ENCODE measurements at regions not wholly inside any gene's neighbourhood (a gene's known extent, or its start where the extent isn't known, plus 50 kb on each side); places are given as distances from the start of the nearest gene placed in this dataset.
"Not testable (repeated sequence)": the region's sequence is repeated elsewhere in the genome, so short reads cannot be mapped to it uniquely, and the experiment has no call there.

GRCh38 chr1:120357046-120357445 lies 57.8 kb upstream of the NBPF8 start:
- not testable (repeated sequence) for H3K36me3 Mint-ChIP-seq (ENCODE audit: insufficient read depth); H3K4me3 Mint-ChIP-seq; H3K4me1 Mint-ChIP-seq (ENCODE audit: low read depth); H3K9me3 Mint-ChIP-seq; H3K27me3 Mint-ChIP-seq (ENCODE audit: low read depth)
- DNase-seq = peak; percentile 51
- ATAC-seq = peak; percentile 36 to 77

- not testable (repeated sequence) for ATAC-seq; DNase-seq; H3K4me1 Mint-ChIP-seq (ENCODE audit: low read depth); H3K36me3 Mint-ChIP-seq (ENCODE audit: insufficient read depth); H3K27me3 Mint-ChIP-seq (ENCODE audit: low read depth); H3K4me3 Mint-ChIP-seq; H3K9me3 Mint-ChIP-seq
These were observed 58.7 kb upstream of the NBPF8 start for GRCh38 chr1:120356170-120356569.

- not testable (repeated sequence) for H3K36me3 Mint-ChIP-seq (ENCODE audit: insufficient read depth); H3K9me3 Mint-ChIP-seq; H3K4me1 Mint-ChIP-seq (ENCODE audit: low read depth); H3K27me3 Mint-ChIP-seq (ENCODE audit: low read depth)
- peak; percentile 32 for DNase-seq
- ATAC-seq = peak; percentile 87 to 89
- H3K4me3 Mint-ChIP-seq = peak overlapping the region; percentile 80
These were observed 60.1 kb upstream of the NBPF8 start for GRCh38 chr1:120354618-120355184.

GRCh38 chr1:120342231-120343073 lies 72.4 kb upstream of the NBPF8 start:
- H3K36me3 Mint-ChIP-seq (ENCODE audit: insufficient read depth); ATAC-seq; H3K4me1 Mint-ChIP-seq (ENCODE audit: low read depth); H3K27me3 Mint-ChIP-seq (ENCODE audit: low read depth); H3K9me3 Mint-ChIP-seq: not testable (repeated sequence)
- peak overlapping the region; percentile 71 for H3K4me3 Mint-ChIP-seq
- DNase-seq = peak; percentile 4

- not testable (repeated sequence) for ATAC-seq; H3K4me1 Mint-ChIP-seq (ENCODE audit: low read depth); H3K36me3 Mint-ChIP-seq (ENCODE audit: insufficient read depth); H3K9me3 Mint-ChIP-seq; H3K27me3 Mint-ChIP-seq (ENCODE audit: low read depth)
- H3K4me3 Mint-ChIP-seq = peak overlapping the region; percentile 85
- DNase-seq = peak; percentile 2
These were observed 73.1 kb upstream of the NBPF8 start for GRCh38 chr1:120341756-120342155.

GRCh38 chr1:120340838-120341751 lies 73.7 kb upstream of the NBPF8 start:
- peak; percentile 60 for DNase-seq

GRCh38 chr1:120315738-120316137 lies 99.1 kb upstream of the NBPF8 start:
- not testable (repeated sequence) for H3K36me3 Mint-ChIP-seq (ENCODE audit: insufficient read depth)

More at GRCh38 chr1:120340838-120341751, 73.7 kb upstream of the NBPF8 start:
- ATAC-seq; H3K36me3 Mint-ChIP-seq (ENCODE audit: insufficient read depth); H3K4me1 Mint-ChIP-seq (ENCODE audit: low read depth); H3K9me3 Mint-ChIP-seq; H3K27me3 Mint-ChIP-seq (ENCODE audit: low read depth): not testable (repeated sequence)
- H3K4me3 Mint-ChIP-seq = peak overlapping the region; percentile 75

GRCh38 chr1:120311930-120312329 lies 102.9 kb upstream of the NBPF8 start:
- ATAC-seq; H3K4me3 Mint-ChIP-seq; DNase-seq; H3K4me1 Mint-ChIP-seq (ENCODE audit: low read depth); H3K9me3 Mint-ChIP-seq; H3K36me3 Mint-ChIP-seq (ENCODE audit: insufficient read depth); H3K27me3 Mint-ChIP-seq (ENCODE audit: low read depth): not testable (repeated sequence)

More at GRCh38 chr1:120315738-120316137, 99.1 kb upstream of the NBPF8 start:
- H3K27me3 Mint-ChIP-seq (ENCODE audit: low read depth); ATAC-seq; H3K4me3 Mint-ChIP-seq; H3K9me3 Mint-ChIP-seq; DNase-seq; H3K4me1 Mint-ChIP-seq (ENCODE audit: low read depth): not testable (repeated sequence)

GRCh38 chr1:120308940-120309578 lies 105.8 kb upstream of the NBPF8 start:
- H3K27me3 Mint-ChIP-seq (ENCODE audit: low read depth); ATAC-seq; DNase-seq; H3K36me3 Mint-ChIP-seq (ENCODE audit: insufficient read depth); H3K4me3 Mint-ChIP-seq; H3K9me3 Mint-ChIP-seq; H3K4me1 Mint-ChIP-seq (ENCODE audit: low read depth): not testable (repeated sequence)

GRCh38 chr1:120305046-120305445 lies 109.8 kb upstream of the NBPF8 start:
- ATAC-seq; H3K36me3 Mint-ChIP-seq (ENCODE audit: insufficient read depth); H3K4me3 Mint-ChIP-seq; H3K9me3 Mint-ChIP-seq; DNase-seq; H3K4me1 Mint-ChIP-seq (ENCODE audit: low read depth); H3K27me3 Mint-ChIP-seq (ENCODE audit: low read depth): not testable (repeated sequence)

GRCh38 chr1:120304341-120304740 lies 110.5 kb upstream of the NBPF8 start:
- H3K36me3 Mint-ChIP-seq (ENCODE audit: insufficient read depth); H3K27me3 Mint-ChIP-seq (ENCODE audit: low read depth); H3K4me1 Mint-ChIP-seq (ENCODE audit: low read depth); ATAC-seq; DNase-seq; H3K4me3 Mint-ChIP-seq; H3K9me3 Mint-ChIP-seq: not testable (repeated sequence)

- ATAC-seq; H3K9me3 Mint-ChIP-seq; H3K4me3 Mint-ChIP-seq; H3K4me1 Mint-ChIP-seq (ENCODE audit: low read depth); H3K36me3 Mint-ChIP-seq (ENCODE audit: insufficient read depth); DNase-seq; H3K27me3 Mint-ChIP-seq (ENCODE audit: low read depth): not testable (repeated sequence)
These were observed 115.3 kb upstream of the NBPF8 start for GRCh38 chr1:120299433-120300057.

- H3K9me3 Mint-ChIP-seq = not testable (repeated sequence)
These were observed 116.3 kb upstream of the NBPF8 start for GRCh38 chr1:120298487-120298886.

More at GRCh38 chr1:120298487-120298886, 116.3 kb upstream of the NBPF8 start:
- H3K27me3 Mint-ChIP-seq (ENCODE audit: low read depth); H3K4me1 Mint-ChIP-seq (ENCODE audit: low read depth); H3K4me3 Mint-ChIP-seq; ATAC-seq; H3K36me3 Mint-ChIP-seq (ENCODE audit: insufficient read depth); DNase-seq: not testable (repeated sequence)

All from activated T-cell treated with anti-CD3 and anti-CD28 coated beads, Interleukin-2, amount 50 U/mL, for 4 hours (primary cell).